ENCODE measurements at regions not wholly inside any gene's neighbourhood (a gene's known extent, or its start where the extent isn't known, plus 50 kb on each side); places are given as distances from the start of the nearest gene placed in this dataset.

DNA sequence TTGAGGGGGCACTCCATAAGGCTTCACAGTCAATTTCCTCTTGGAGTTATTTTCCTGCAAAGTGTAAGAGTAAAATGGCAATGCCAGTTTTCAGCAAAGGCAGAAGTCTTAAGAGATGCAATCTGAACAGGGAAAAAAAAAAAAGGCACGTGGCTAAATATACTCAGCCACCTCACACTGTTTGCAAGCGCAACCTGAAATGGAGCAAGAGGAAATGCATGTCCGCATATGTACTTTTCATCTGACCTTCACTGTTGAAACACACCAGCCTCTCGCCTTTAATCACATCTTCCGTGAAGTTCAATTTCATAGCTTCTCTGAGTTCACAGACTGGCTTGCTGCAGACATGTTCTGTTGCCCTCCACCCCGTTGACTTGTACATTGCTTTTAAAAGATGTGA is 101.4 kb downstream of the KATNIP start:
- H3K9me3 Mint-ChIP-seq: peaks cover 0 to 3% (median 2%) of the 10 kb centered on the region in 7 donors
- H3K27ac Mint-ChIP-seq: no peak overlapping the region
- Histone ChIP-seq H2AFZ (ENCODE audit: insufficient read depth, low read depth, low read length, poor library complexity, severe bottlenecking) (no peak overlapping the region), H3K9me3 (replicated peaks in 1 of 2; ENCODE audit: control insufficient read depth in 1 of 2, insufficient read depth in 1 of 2, low read length in 2 of 2) (no peaks in the 10 kb centered on the region), H3K4me3 (replicated peaks in 1 of 3; ENCODE audit: low read depth in 2 of 3, low read length in 3 of 3) (no peak overlapping the region), H3K27ac (ENCODE audit: low read depth in 1 of 2, low read length in 2 of 2) (no peak overlapping the region), H3K36me3 (replicated peaks in 1 of 2; ENCODE audit: control insufficient read depth in 1 of 2, insufficient read depth in 2 of 2, low read length in 2 of 2) (peaks cover 5 to 18% of the 10 kb centered on the region in 2 donors), H3K4me2 (replicated peaks; ENCODE audit: extremely low read depth, low read length, poor library complexity, severe bottlenecking) (no peak overlapping the region), H3K79me2 (ENCODE audit: insufficient read depth, low read length) (no peaks in the 10 kb centered on the region), H3K27me3 (ENCODE audit: control insufficient read depth in 2 of 2, insufficient read depth in 2 of 2, low read length in 2 of 2) (no peaks in the 10 kb centered on the region), H3K9ac (ENCODE audit: insufficient read depth, low read length, poor library complexity, severe bottlenecking) (no peak overlapping the region), H3K4me1 (ENCODE audit: control insufficient read depth in 1 of 2, insufficient read depth in 2 of 2, low read length in 2 of 2) (no peaks in the 10 kb centered on the region), H4K20me1 (ENCODE audit: insufficient read depth, low read length) (no peaks in the 10 kb centered on the region)
- intact Hi-C loops (cut with micrococcal nuclease): no loop called here
- peaks cover 6% of the 10 kb centered on the region for H3K4me1 Mint-ChIP-seq
- TF ChIP-seq, protein P1, sequence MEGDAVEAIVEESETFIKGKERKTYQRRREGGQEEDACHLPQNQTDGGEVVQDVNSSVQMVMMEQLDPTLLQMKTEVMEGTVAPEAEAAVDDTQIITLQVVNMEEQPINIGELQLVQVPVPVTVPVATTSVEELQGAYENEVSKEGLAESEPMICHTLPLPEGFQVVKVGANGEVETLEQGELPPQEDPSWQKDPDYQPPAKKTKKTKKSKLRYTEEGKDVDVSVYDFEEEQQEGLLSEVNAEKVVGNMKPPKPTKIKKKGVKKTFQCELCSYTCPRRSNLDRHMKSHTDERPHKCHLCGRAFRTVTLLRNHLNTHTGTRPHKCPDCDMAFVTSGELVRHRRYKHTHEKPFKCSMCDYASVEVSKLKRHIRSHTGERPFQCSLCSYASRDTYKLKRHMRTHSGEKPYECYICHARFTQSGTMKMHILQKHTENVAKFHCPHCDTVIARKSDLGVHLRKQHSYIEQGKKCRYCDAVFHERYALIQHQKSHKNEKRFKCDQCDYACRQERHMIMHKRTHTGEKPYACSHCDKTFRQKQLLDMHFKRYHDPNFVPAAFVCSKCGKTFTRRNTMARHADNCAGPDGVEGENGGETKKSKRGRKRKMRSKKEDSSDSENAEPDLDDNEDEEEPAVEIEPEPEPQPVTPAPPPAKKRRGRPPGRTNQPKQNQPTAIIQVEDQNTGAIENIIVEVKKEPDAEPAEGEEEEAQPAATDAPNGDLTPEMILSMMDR (IDR thresholded peaks at IDR 0.05): no peak
- peaks cover 30% of the 10 kb centered on the region in 2 donors for H3K36me3 Mint-ChIP-seq
- H3K27me3 Mint-ChIP-seq (ENCODE audit: low read depth in 3 of 3): no peaks in the 10 kb centered on the region
- WGBS (ENCODE audit: insufficient coverage): 88% methylated on average over 3 of the region's 6 CpGs
- H3K4me3 Mint-ChIP-seq: no peak overlapping the region
- no peak for DNase-seq

DNA sequence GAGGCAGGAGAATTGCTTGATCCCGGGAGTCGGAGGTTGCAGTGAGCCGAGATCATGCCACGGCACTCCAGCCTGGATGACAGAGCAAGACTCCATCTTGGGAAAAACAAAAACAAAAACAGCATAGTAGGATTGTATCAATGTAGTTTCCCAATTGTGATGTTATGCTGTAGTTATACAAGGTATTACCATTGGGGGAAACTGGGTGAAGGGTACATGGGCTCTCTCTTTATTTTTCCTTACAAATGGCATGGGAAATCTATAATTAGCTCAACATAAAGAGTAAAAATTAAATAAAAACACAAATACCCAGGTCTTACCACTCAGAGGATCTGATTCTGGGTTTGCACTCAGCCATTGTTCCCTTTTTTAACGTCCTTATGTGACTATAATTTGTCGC is 107.9 kb downstream of the KATNIP start:
- intact Hi-C loops (cut with micrococcal nuclease): no loop called here
- TF ChIP-seq, protein P1 (IDR thresholded peaks at IDR 0.05): no peak
- DNase-seq: no peak
- H3K9ac ChIP-seq (ENCODE audit: insufficient read depth, low read length, poor library complexity, severe bottlenecking): no peak overlapping the region
- no peaks in the 10 kb centered on the region for H3K79me2 ChIP-seq (ENCODE audit: insufficient read depth, low read length)
- H3K36me3 ChIP-seq (replicated peaks in 1 of 2; ENCODE audit: control insufficient read depth in 1 of 2, insufficient read depth in 2 of 2, low read length in 2 of 2): peaks cover 3 to 8% of the 10 kb centered on the region in 2 donors
- no peaks in the 10 kb centered on the region for H3K9me3 ChIP-seq (replicated peaks in 1 of 2; ENCODE audit: control insufficient read depth in 1 of 2, insufficient read depth in 1 of 2, low read length in 2 of 2)
- Mint-ChIP-seq H3K27me3 (ENCODE audit: low read depth in 3 of 3) (no peaks in the 10 kb centered on the region), H3K9me3 (peaks cover 0 to 3% (median under 1%) of the 10 kb centered on the region in 7 donors), H3K27ac (no peak overlapping the region), H3K4me3 (no peak overlapping the region), H3K36me3 (peaks cover 11 to 13% of the 10 kb centered on the region in 2 donors), H3K4me1 (no peaks in the 10 kb centered on the region)
- H3K4me2 ChIP-seq (replicated peaks; ENCODE audit: extremely low read depth, low read length, poor library complexity, severe bottlenecking): no peak overlapping the region
- H3K4me1 ChIP-seq (ENCODE audit: control insufficient read depth in 1 of 2, insufficient read depth in 2 of 2, low read length in 2 of 2): no peaks in the 10 kb centered on the region
- no peaks in the 10 kb centered on the region for H4K20me1 ChIP-seq (ENCODE audit: insufficient read depth, low read length)
- H2AFZ ChIP-seq (ENCODE audit: insufficient read depth, low read depth, low read length, poor library complexity, severe bottlenecking): no peak overlapping the region
- H3K27ac ChIP-seq (ENCODE audit: low read depth in 1 of 2, low read length in 2 of 2): no peak overlapping the region
- no peak overlapping the region for H3K4me3 ChIP-seq (replicated peaks in 1 of 3; ENCODE audit: low read depth in 2 of 3, low read length in 3 of 3)
- WGBS (ENCODE audit: insufficient coverage): 100% methylated on average over 5 of the region's 6 CpGs
- no peaks in the 10 kb centered on the region for H3K27me3 ChIP-seq (ENCODE audit: control insufficient read depth in 2 of 2, insufficient read depth in 2 of 2, low read length in 2 of 2)

Measured in CD14-positive monocyte (primary cell).